ENCODE measurements at regions not wholly inside any gene's neighbourhood (a gene's known extent, or its start where the extent isn't known, plus 50 kb on each side); places are given as distances from the start of the nearest gene placed in this dataset.

GRCh38 chr5:51271261-51271660, 112.0 kb upstream of the ISL1 start:
- DNase-seq (ENCODE audit: extremely low read depth, low read depth): no peak

GRCh38 chr5:51273021-51273420, 110.2 kb upstream of the ISL1 start:
- DNase-seq (ENCODE audit: extremely low read depth, low read depth): no peak

- DNase-seq (ENCODE audit: extremely low read depth, low read depth): no peak
Measured at GRCh38 chr5:51273871-51274270, 109.4 kb upstream of the ISL1 start.

GRCh38 chr5:51275428-51275827, 107.8 kb upstream of the ISL1 start:
- DNase-seq (ENCODE audit: extremely low read depth, low read depth): no peak

GRCh38 chr5:51276250-51276649, 107.0 kb upstream of the ISL1 start:
- DNase-seq (ENCODE audit: extremely low read depth, low read depth): no peak

- DNase-seq (ENCODE audit: extremely low read depth, low read depth): no peak
Measured at GRCh38 chr5:51278539-51278938, 104.7 kb upstream of the ISL1 start.

GRCh38 chr5:51279983-51280706, 103.1 kb upstream of the ISL1 start:
- DNase-seq (ENCODE audit: extremely low read depth, low read depth): no peak

- no peak for DNase-seq (ENCODE audit: extremely low read depth, low read depth)
Measured at GRCh38 chr5:51286046-51286445, 97.2 kb upstream of the ISL1 start.

- DNase-seq (ENCODE audit: extremely low read depth, low read depth): no peak
Measured at GRCh38 chr5:51302343-51302742, 80.9 kb upstream of the ISL1 start.

- no peak for DNase-seq (ENCODE audit: extremely low read depth, low read depth)
Measured at GRCh38 chr5:51326844-51327243, 56.4 kb upstream of the ISL1 start.

Small RNA genes lying in the stretch of these regions (small RNA-seq; reads per million reads assigned to genes)
- gene AC022441.3 (0 reads per million in 2 experiments), gene RNU6-1296P (0 reads per million in 2 experiments), gene RNU6-480P (0 reads per million in 2 experiments)

Data from NCI-H460 (cell line).